HG03060 (cell line): ENCODE measurements at regions not wholly inside any gene's neighbourhood (a gene's known extent, or its start where the extent isn't known, plus 50 kb on each side); places are given as distances from the start of the nearest gene placed in this dataset.

Source experiments
- ATAC-seq: cut with Tn5 transposase; IDR thresholded peaks from one replicate; pipeline ENCODE4 v1.9.1; 2021; ENCODE audit warnings: low read depth, moderate number of reproducible peaks; ENCODE audit not compliant: unreplicated experiment

GRCh38 chr12:98121963-98122362 lies 393.4 kb upstream of the TMPO start:
- no peak for ATAC-seq

GRCh38 chr12:98123021-98123461 lies 392.3 kb upstream of the TMPO start:
- no peak for ATAC-seq

DNA sequence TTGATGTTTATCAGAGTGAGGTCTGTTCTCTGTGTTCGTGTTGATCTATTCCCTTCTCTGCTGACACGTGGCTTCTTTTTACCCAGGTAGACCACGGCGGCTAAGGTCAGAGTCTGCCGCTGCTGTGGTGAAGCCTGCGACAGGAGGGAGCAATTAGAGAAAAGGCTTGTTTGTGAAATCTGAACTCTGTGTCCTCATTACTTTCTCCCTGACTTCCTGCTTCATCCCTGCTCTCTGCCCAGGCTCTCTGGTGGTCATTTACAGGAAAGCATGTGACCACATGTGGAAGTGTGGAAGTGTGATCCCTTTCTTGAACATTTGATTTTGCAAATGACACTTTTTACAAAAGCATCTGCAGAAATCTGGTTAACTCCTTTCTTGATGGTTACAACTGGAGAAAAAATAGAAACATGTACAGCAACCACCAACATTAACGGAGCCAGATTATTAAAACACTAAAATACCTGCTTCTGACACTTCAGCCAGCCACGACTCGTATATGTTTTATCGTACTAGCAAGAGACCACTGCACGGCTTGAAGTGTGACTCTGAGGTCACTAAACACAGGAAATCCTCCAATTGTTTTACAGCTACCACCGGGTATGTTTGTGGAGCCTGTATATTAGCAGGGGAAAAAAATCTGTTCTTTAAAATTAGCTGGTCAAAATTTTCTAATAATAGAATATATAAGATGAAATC lies 388.6 kb upstream of the TMPO start:
- ATAC-seq = no peak

DNA sequence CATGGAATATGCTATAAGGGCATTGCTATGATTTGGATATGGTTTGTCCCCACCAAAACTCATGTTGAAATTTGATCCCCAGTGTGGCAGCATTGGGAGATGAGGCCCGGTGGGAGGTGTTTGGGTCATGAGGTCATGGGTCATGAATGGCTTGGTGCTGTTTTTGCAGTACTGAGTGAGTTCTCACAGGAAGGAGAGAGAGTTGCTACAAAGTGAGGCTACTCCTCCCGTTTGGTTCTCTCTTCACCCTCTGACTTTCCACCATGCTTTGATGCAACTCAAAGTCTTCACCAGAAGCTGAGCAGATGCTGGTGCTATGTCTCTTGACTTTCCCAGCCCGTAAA lies 388.1 kb upstream of the TMPO start:
- ATAC-seq = no peak

- ATAC-seq = no peak
Measured at GRCh38 chr12:98127854-98128253, 387.5 kb upstream of the TMPO start.

DNA sequence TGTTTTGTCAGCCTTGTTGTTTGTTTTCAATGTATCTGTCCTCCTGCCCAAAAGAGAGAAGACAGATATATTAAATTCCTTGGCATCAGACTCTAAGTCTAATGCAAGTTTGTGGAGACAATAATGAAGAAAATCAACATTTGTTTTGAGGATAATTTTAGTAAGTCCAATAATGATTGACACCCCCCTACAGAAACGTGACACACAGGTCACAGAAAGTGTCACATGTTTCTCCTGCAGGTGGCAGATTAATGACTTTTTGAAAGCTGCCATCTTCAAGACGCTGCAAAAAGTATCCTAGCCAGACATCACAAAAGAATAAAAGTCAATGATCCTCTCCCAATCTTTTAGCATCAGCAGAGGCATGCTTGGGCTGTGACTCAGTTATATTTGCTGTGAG lies 378.8 kb upstream of the TMPO start:
- ATAC-seq = no peak

GRCh38 chr12:98137278-98137677 lies 378.1 kb upstream of the TMPO start:
- ATAC-seq = no peak

GRCh38 chr12:98144953-98145352 lies 370.4 kb upstream of the TMPO start:
- ATAC-seq = no peak

- ATAC-seq = no peak
Measured at GRCh38 chr12:98146043-98146442, 369.3 kb upstream of the TMPO start.

DNA sequence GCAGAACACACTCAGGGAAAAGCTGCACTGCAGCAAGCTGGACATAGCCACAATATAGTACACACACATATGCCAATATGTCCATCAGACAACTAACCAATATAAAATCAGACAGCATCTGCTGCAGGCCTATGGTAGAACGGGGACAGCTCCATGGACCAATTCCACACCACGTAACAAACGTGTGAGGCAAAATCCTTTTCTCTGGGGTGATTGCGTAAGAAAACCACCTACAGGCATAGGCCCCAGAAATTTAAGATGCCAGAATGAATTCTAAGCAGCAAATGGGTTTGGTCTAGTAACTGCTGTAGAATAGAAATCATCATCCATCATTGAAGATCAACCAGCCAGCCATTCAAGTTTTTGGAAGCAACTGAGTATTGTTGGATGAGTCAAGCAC lies 368.9 kb upstream of the TMPO start:
- ATAC-seq = no peak

GRCh38 chr12:98149270-98149669 lies 366.1 kb upstream of the TMPO start:
- ATAC-seq = peak; percentile 81

DNA sequence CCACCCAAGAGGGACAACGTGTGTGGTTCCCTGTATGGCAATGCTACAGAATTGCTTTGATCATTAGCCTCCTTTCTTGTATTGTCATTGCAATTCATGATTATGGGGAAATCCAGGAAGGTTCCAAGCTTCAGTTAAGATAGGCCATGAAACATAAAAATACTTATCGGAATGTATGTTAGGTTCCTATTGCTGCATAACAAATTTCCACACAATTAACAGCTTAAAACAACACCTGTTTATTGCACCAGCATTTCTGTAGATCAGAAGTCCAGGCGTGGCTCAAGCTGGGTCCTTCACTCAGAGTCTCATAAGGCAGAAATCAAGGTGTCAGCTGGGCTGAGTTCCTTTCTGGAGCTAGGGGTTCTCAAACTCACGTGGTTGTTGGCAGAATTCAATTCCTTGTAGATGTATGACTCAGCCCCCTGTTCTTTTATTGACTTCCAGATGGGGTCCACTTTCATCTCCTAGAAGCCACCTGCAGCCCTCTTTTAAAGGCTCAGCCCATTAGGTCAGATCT lies 365.6 kb upstream of the TMPO start:
- no peak for ATAC-seq

GRCh38 chr12:98151105-98151590 lies 364.2 kb upstream of the TMPO start:
- ATAC-seq = no peak

DNA sequence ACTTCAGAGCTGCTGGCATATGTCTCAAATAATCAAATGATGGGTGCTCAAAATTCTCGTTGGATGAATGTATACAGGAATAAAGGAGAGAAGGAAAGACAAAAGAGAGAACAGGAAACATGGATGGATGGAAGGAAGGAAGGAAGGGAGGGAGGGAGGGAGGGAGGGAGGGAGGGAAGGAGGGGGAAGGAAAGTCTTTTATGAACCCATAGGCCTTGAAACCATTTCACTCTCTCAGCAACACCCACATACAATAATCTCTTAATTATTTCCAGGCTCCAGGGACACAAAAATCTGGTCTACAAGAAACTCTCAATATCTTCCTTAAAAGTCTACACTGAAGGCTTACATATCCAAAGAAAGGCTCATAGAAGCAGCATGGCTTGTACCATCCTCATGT lies 363.4 kb upstream of the TMPO start:
- ATAC-seq = no peak

- no peak for ATAC-seq
Measured at GRCh38 chr12:98154850-98155249, 360.5 kb upstream of the TMPO start.

DNA sequence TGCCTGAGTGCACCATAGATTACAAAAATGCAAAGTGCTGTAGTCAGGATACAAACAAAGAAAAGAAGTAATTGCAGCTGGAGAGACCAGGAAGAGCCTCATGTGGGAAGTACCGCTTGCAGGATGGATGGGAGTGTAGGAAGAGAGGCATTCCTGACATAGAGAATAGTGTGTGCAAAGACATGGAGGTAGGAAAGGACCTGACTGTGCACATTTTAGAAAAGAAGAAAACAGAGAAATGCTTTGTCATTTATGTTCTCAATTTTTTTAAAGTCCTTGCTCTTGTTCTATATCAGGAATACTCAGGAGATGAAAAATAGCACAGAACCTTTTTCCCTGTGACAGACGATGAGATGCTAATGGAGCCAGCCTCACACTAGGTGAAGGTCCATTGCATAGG lies 358.7 kb upstream of the TMPO start:
- no peak for ATAC-seq

DNA sequence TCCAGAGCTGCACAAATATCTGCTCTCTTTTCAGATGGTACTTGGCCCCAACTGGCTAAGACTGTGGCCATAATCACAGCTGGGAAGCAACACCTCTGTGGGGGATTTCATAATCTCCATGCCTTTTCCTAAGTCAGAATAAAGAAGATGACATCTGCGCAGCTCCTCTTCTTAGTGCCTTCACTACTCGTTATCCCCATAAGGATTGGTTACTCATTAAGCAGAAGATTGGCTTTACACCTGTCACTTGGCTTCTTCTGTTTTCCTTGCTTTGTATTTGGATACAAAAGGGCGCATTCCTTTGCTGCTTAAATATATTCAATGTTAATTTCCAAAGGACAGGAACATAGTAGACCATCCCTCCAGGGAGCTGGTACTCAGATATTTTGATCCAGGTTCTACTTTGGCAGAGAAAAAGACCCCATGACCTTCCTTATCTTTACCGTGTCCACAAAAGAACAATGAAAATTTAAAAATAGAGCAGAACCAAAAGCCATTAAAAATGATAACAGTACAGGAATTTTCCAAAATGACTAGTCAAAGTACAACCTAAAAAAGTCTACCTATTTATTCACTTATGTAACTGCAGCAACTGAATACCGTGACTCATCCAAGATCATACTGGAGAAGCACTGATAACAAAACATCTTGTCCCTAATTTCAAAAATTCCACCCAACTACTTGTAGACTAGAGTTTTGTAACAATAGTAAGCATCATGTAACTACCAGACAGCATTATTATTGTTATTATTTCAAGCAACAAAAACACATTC lies 352.3 kb upstream of the TMPO start:
- ATAC-seq = no peak

- no peak for ATAC-seq
Measured at GRCh38 chr12:98172304-98172703, 343.1 kb upstream of the TMPO start.

GRCh38 chr12:98172801-98173200 lies 342.6 kb upstream of the TMPO start:
- no peak for ATAC-seq

DNA sequence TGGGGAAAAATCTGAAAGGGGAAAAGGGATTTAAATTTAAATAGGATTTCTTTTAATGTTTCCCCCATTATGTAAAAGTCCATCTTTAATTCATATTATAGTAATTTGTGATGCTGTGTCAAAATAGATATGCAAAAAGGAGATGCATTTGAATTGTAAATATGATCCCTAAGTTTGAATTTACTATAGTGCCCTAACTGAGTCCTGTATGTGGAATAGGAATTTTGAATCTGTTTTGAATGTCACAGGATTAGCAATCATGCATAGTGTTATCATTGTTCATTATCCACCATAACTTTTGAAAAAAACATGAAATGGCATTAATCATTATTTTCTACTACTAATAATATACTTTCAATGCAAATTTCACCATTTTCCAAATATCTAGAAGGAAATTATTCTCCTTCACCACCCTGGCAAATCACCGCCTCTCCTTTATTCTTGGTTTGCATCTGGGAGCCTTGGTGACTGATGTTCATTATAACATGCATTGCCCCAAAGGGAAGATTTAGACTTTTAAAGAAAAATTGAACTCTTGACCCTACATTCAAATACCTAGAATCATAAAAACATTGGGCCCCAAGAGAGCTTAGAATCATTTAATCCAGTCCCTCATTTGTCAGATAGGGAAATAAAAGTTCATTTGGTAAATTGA lies 341.5 kb upstream of the TMPO start:
- ATAC-seq = no peak

GRCh38 chr12:98174428-98174809 lies 341.0 kb upstream of the TMPO start:
- ATAC-seq = no peak
